Parathyroid adenoma (tissue), 2 donors: ENCODE measurements at regions not wholly inside any gene's neighbourhood (a gene's known extent, or its start where the extent isn't known, plus 50 kb on each side); places are given as distances from the start of the nearest gene placed in this dataset.

ENCODE experiments used
- H2AFZ ChIP-seq: fragments of 300-600 bp; sonication (generic); one replicate; pipeline ENCODE4 v1.7.0; 2017; ENCODE audit warnings: antibody characterized with exemption, mild to moderate bottlenecking
- H3K27ac ChIP-seq: fragments of 300-600 bp; sonication (generic); one replicate; pipeline ENCODE4 v1.7.0; 2017
- H3K27me3 ChIP-seq: fragments of 300-600 bp; sonication (generic); one replicate; pipeline ENCODE4 v1.7.0; 2017; ENCODE audit warnings: low read length; ENCODE audit not compliant: control insufficient read depth, insufficient read depth
- H3K36me3 ChIP-seq: fragments of 300-600 bp; sonication (generic); one replicate; pipeline ENCODE4 v1.7.0; 2017; ENCODE audit warnings: low read length; ENCODE audit not compliant: control insufficient read depth, insufficient read depth
- H3K4me1 ChIP-seq: fragments of 300-600 bp; sonication (generic); one replicate; pipeline ENCODE4 v1.7.0; 2017; ENCODE audit warnings: control low read depth
- H3K4me2 ChIP-seq: fragments of 300-600 bp; sonication (generic); one replicate; pipeline ENCODE4 v1.7.0; 2017; ENCODE audit warnings: low read length
- H3K4me3 ChIP-seq: fragments of 300-600 bp; sonication (generic); one replicate; pipeline ENCODE4 v1.7.0; 2017; ENCODE audit warnings: low read depth, low read length
- H3K79me2 ChIP-seq: fragments of 300-600 bp; sonication (generic); one replicate; pipeline ENCODE4 v1.7.0; 2017; ENCODE audit warnings: control low read depth
- H3K9ac ChIP-seq: fragments of 300-600 bp; sonication (generic); one replicate; pipeline ENCODE4 v1.7.0; 2017; ENCODE audit warnings: mild to moderate bottlenecking
- H3K9me3 ChIP-seq: fragments of 300-600 bp; sonication (generic); one replicate; pipeline ENCODE4 v1.7.0; 2017; ENCODE audit warnings: low read length; ENCODE audit not compliant: control insufficient read depth
- TF ChIP-seq, protein P1 (sequence below): fragments of 300-600 bp; sonication (generic); IDR thresholded peaks from one replicate; pipeline ENCODE4 v1.7.0; 2017; ENCODE audit warnings: antibody characterized with exemption, mild to moderate bottlenecking
- donor health status: primary hyperparathyroidism.

DNA sequence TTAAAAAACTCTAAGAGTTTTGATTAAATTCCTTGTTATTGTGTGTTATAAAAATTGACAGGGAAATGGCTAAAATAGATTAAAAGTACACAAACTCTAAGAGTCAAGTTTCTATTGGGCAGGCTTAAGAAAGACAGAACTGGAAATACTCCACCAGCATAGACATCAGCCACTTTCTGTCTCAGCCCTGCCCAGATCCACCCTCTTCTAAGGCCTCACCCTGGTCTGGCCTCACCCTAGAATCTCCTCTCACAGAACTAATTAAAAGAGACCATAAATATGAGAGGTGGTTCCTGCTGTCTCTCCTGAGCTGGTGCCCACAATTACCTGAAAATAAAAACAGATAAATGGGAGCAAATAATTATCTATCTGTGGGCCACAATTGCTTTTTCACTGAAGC is 1951.0 kb downstream of the TP53TG3F start:
- H3K9me3 ChIP-seq, result no peaks in the 10 kb centered on the region
- TF ChIP-seq, protein P1, sequence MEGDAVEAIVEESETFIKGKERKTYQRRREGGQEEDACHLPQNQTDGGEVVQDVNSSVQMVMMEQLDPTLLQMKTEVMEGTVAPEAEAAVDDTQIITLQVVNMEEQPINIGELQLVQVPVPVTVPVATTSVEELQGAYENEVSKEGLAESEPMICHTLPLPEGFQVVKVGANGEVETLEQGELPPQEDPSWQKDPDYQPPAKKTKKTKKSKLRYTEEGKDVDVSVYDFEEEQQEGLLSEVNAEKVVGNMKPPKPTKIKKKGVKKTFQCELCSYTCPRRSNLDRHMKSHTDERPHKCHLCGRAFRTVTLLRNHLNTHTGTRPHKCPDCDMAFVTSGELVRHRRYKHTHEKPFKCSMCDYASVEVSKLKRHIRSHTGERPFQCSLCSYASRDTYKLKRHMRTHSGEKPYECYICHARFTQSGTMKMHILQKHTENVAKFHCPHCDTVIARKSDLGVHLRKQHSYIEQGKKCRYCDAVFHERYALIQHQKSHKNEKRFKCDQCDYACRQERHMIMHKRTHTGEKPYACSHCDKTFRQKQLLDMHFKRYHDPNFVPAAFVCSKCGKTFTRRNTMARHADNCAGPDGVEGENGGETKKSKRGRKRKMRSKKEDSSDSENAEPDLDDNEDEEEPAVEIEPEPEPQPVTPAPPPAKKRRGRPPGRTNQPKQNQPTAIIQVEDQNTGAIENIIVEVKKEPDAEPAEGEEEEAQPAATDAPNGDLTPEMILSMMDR, result no peak
- no peak overlapping the region for H2AFZ ChIP-seq

DNA sequence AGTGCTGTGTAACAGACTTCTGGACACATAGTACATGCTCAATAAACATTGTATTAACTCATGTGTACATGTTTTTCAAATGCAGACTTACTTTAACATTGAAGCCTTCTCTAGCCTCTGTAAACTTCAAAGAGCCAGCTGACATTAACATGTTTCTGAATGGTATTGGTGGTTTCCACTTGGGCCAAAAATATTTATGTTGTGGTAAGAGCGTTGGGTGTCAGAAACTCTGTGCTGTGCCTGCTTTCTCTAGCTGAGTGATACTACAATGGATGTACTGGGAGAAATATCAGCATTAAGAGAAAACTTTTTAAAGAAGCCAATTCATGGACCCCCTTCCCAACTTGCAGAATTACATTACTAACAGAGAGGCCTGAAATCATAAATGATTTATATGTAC is 1951.7 kb downstream of the TP53TG3F start:
- Histone ChIP-seq H3K9ac (no peak overlapping the region), H3K4me2 (no peak overlapping the region), H3K36me3 (no peaks in the 10 kb centered on the region), H3K9me3 (no peaks in the 10 kb centered on the region), H3K4me3 (no peak overlapping the region), H3K4me1 (no peaks in the 10 kb centered on the region), H3K79me2 (no peaks in the 10 kb centered on the region), H3K27ac (no peak overlapping the region), H2AFZ (no peak overlapping the region), H3K27me3 (no peaks in the 10 kb centered on the region)
- TF ChIP-seq, protein P1, result no peak

More for the DNA sequence above, 1951.0 kb downstream of the TP53TG3F start:
- H3K4me1 ChIP-seq, result no peaks in the 10 kb centered on the region
- H3K36me3 ChIP-seq, result no peaks in the 10 kb centered on the region
- H3K4me3 ChIP-seq, result no peak overlapping the region
- H3K4me2 ChIP-seq, result no peak overlapping the region
- no peak overlapping the region for H3K27ac ChIP-seq
- H3K9ac ChIP-seq, result no peak overlapping the region
- no peaks in the 10 kb centered on the region for H3K27me3 ChIP-seq
- no peaks in the 10 kb centered on the region for H3K79me2 ChIP-seq

DNA sequence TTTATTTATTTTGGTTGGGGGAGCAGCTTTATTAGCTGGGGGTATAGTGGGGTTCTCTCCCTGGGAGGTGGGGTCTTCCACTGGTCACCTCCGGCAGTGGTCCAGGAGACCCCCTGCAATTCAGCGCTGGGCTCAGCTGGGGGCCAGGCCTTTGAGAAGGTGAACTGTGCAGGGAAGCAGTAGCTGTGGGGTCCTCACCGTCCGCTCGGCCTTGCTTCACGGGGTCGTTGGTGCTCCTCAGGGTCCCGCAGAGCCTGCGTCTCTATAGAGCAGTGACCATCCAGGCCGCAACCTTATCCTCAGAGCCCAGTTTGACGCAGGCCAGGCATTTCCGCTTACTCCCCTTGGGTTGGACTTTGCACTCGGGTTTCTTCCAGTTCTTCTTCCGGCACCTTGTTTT is 1954.7 kb downstream of the TP53TG3F start:
- Histone ChIP-seq H2AFZ (no peak overlapping the region), H3K9me3 (no peaks in the 10 kb centered on the region), H3K9ac (no peak overlapping the region), H3K36me3 (no peaks in the 10 kb centered on the region), H3K27ac (no peak overlapping the region), H3K79me2 (no peaks in the 10 kb centered on the region), H3K4me2 (no peak overlapping the region), H3K27me3 (no peaks in the 10 kb centered on the region), H3K4me3 (no peak overlapping the region), H3K4me1 (no peaks in the 10 kb centered on the region)
- TF ChIP-seq, protein P1, result no peak

DNA sequence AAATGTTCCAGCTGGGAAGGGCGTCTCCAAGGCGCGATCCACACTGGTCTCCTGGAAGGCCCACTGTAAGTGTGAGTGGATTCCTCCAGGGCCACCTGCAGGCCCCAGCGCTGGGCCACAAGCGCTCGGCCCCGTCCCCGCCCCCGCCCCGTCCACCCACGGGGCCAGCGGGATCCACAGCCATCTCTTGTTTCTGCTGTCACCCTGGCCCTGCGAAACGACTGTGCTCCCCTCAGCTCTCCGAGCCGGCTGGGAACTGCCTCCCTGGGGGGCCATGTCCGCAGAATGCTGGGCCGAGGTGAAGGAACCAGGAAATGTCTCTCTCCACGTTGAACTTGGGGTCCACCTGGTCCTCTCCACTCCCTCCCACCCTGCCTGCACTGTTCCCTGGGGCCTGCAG is 1955.2 kb downstream of the TP53TG3F start:
- H3K27me3 ChIP-seq, result no peaks in the 10 kb centered on the region
- no peaks in the 10 kb centered on the region for H3K79me2 ChIP-seq
- H3K9me3 ChIP-seq, result no peaks in the 10 kb centered on the region
- H3K4me3 ChIP-seq, result no peak overlapping the region
- no peak overlapping the region for H3K9ac ChIP-seq
- H3K4me2 ChIP-seq, result no peak overlapping the region
- H3K27ac ChIP-seq, result no peak overlapping the region
- no peaks in the 10 kb centered on the region for H3K36me3 ChIP-seq
- TF ChIP-seq, protein P1, result no peak
- no peak overlapping the region for H2AFZ ChIP-seq
- no peaks in the 10 kb centered on the region for H3K4me1 ChIP-seq

DNA sequence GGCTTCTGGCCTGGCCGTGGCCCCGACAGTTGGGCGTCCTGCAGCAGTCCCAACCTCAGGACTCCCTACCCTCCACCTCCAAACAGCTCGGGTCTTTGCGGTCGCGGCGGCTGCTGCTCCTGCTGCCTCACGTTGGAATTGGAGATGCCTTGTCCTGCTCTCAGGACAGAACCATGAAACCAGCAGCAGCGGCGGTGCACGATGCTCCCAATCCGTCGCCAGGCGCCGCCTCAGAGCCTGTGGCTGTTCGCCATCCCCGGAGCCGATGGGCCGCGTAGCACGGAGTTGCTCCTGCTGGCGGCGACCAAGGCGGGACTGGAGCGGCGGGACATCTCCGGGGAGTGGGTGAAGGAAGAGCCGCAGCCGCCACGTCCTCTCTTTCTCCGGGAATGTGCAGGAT is 1965.9 kb downstream of the TP53TG3F start:
- H3K27me3 ChIP-seq, result no peaks in the 10 kb centered on the region
- no peak overlapping the region for H3K9ac ChIP-seq
- H3K4me3 ChIP-seq, result no peak overlapping the region
- no peaks in the 10 kb centered on the region for H3K4me1 ChIP-seq
- H3K27ac ChIP-seq, result no peak overlapping the region
- TF ChIP-seq, protein P1, result no peak
- no peaks in the 10 kb centered on the region for H3K79me2 ChIP-seq
- no peak overlapping the region for H2AFZ ChIP-seq
- no peaks in the 10 kb centered on the region for H3K36me3 ChIP-seq
- H3K9me3 ChIP-seq, result no peaks in the 10 kb centered on the region
- H3K4me2 ChIP-seq, result no peak overlapping the region
